VCaP (cell line): ENCODE measurements at regions not wholly inside any gene's neighbourhood (a gene's known extent, or its start where the extent isn't known, plus 50 kb on each side); places are given as distances from the start of the nearest gene placed in this dataset.
"Not testable (repeated sequence)": the region's sequence is repeated elsewhere in the genome, so short reads cannot be mapped to it uniquely, and the experiment has no call there.

ENCODE experiments used
- H3K27ac ChIP-seq: fragments of 450-650 bp; 2 replicates; pipeline ENCODE4 v1.5.1; 2017
- CTCF ChIP-seq: fragments of 450-650 bp; conservative IDR thresholded peaks from 2 replicates; pipeline ENCODE4 v1.5.1; 2017; ENCODE audit warnings: mild to moderate bottlenecking, moderate library complexity

DNA sequence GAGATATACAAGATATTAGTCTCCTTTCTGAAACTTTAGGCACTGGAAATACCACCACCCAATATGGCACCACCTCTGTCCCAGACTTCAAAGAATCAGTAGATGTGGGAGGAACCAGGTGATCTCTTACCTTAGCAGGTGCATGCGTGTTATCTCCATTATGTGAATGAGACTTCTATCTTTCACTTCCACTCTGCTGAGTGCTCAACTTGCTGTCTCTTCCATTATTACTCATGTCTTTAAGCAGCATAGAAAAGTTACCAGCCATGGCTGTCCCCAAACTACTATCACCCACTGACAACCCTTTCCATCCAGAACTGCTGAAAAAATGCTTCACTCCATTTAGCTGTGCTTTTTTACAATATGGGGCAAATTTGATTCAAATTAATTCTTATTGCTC lies 101.5 kb upstream of the PRSS1 start:
- no peak for TF ChIP-seq CTCF
- no peak overlapping the region for H3K27ac ChIP-seq

DNA sequence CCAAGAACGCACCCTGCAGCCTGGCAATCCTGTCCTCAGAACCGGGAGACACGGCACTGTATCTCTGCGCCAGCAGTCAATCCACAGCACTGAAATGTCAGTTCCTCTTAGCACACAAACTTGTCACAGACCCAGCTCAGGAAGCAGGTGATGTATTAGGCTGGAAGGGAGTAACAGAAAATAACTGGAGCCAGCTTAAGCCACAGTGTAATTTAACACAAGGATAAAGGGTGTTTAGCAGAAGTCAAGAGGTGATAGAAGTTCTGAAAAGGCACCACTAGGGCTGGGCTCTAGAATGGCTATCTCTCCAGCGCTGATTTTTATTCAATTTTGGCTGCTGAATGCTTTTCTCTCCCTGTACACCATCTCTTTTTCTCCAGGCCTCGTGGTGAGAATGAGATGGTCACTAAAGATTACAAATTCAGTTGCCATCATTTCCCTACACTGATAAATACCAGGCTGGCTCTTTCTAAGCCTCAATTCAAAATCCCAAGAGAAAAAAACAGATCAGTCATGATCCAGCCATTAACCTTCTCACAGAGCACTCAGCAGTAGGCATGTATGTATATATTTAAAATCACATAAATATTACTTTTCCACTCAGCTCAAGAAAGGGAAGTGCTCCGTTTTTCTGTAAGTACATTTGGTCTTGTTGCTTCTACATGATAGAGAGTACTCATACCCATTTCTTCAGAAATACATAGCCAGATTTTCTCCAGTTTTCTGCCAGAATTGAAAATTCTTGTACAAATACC lies 102.7 kb upstream of the PRSS1 start:
- H3K27ac ChIP-seq, result no peak overlapping the region
- no peak for TF ChIP-seq CTCF

DNA sequence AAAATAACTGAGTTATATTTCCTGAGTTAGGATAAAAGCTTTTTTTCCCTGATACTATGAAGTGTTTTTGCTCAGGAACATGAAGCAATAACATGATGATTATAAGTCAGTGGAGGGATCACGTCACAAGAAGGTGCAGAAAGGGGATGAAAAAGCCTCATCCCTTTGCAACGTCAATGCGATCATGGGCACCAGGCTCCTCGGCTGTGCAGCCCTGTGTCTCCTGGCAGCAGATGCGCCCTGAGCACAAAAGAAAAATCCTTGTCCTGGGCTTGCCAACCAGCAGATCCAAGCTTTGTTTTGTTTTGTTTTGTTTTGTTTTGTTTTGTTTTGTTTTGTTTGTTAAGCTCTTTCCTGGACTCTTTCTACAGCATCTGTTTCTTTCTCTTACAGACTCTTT lies 103.5 kb upstream of the PRSS1 start:
- no peak overlapping the region for H3K27ac ChIP-seq
- no peak for TF ChIP-seq CTCF

GRCh38 chr7:142642316-142642715 lies 107.0 kb upstream of the PRSS1 start:
- H3K27ac ChIP-seq, result no peak overlapping the region

GRCh38 chr7:142641252-142641651 lies 108.0 kb upstream of the PRSS1 start:
- H3K27ac ChIP-seq, result not testable (repeated sequence)

More at GRCh38 chr7:142642316-142642715, 107.0 kb upstream of the PRSS1 start:
- TF ChIP-seq CTCF, result no peak

GRCh38 chr7:142638581-142638980 lies 110.7 kb upstream of the PRSS1 start:
- no peak for TF ChIP-seq CTCF
- H3K27ac ChIP-seq, result no peak overlapping the region

DNA sequence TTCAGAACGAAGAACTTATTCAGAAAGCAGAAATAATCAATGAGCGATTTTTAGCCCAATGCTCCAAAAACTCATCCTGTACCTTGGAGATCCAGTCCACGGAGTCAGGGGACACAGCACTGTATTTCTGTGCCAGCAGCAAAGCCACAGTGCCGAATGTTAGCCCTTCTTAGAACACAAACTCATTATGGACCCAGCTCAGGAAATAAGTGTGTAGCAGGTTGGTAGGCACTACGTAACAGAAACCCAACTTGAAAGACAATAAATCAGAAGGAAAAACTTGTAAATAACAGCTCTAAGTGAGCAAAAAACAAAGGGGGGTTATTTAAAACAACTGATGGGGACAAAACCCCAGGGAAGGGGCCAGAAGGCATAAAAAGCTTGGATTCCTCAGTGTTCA lies 112.0 kb upstream of the PRSS1 start:
- no peak for TF ChIP-seq CTCF
- no peak overlapping the region for H3K27ac ChIP-seq

- TF ChIP-seq CTCF, result no peak
Measured at GRCh38 chr7:142636751-142637150, 112.5 kb upstream of the PRSS1 start.

GRCh38 chr7:142636107-142636506 lies 113.2 kb upstream of the PRSS1 start:
- H3K27ac ChIP-seq, result not testable (repeated sequence)

More at GRCh38 chr7:142636751-142637150, 112.5 kb upstream of the PRSS1 start:
- no peak overlapping the region for H3K27ac ChIP-seq
